ENCODE measurements at regions not wholly inside any gene's neighbourhood (a gene's known extent, or its start where the extent isn't known, plus 50 kb on each side); places are given as distances from the start of the nearest gene placed in this dataset.
"Not testable (repeated sequence)": the region's sequence is repeated elsewhere in the genome, so short reads cannot be mapped to it uniquely, and the experiment has no call there.

DNA sequence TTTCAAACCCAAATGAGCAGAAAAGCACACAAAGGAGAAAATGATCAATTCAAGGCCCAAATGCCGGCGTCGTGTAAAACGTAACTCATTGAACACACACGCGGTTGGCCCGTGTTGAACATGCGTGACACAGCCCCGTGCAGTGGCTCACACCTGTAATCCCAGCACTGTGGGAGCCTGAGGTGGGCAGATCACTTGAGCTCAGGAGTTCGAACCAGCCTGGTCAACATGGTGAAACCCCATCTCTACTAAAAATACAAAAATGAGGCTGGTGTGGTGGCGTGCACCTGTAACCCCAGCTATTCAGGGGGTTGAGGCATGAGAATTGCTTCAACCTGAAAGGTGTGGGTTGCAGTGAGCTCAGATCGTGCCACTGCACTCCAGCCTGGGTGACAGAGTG, 156.7 kb upstream of the KLF6 start:
- no peak for DNase-seq

DNA sequence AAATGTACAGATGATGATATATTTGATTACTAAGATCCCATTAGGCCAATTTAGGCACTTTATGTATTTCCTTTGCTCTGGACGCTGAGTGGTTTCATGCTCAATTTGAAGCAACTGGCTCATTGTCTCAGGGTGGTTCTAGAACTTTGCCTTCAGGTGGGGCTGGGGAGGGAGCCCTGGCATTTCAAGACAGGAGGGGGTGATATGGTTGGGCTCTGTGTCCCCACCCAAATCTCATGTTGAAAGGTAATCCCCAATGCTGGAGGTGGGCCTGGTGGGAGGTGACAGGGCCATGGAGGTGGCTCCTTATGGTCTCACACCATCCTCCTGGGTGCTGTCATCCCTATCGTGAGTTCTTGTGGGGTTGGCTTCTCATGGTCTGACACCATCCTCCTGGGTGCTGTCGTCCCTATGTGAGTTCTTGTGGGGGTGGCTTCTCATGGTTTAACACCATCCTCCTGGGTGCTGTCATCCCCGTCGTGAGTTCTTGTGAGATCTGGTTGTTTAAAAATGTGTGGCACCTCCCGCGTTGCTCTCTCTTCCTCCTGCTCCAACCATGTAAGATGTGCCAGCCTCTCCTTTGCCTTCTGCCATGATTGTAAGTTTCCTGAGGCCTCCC, 151.5 kb upstream of the KLF6 start:
- DNase-seq, result no peak

DNA sequence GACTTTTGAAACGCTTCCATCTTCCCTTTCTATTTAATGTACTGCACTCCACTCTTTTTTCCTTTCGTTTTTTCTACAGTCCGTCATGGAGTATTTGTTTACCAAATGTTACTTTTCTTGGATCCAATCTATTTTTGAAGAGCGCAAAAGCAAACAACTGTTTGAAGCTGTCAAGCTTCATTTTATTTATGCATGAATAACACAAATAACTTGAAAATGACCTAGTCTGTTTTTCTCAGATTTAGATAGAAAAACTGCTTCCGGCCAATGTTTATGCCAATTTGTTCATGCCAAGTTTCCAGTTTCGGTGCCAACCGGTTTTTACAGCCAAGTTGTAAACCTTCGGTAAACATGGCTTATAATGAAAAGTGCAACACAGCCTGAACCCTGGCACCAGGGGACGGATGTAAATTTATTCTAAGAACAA, 150.9 kb upstream of the KLF6 start:
- DNase-seq, result no peak

DNA sequence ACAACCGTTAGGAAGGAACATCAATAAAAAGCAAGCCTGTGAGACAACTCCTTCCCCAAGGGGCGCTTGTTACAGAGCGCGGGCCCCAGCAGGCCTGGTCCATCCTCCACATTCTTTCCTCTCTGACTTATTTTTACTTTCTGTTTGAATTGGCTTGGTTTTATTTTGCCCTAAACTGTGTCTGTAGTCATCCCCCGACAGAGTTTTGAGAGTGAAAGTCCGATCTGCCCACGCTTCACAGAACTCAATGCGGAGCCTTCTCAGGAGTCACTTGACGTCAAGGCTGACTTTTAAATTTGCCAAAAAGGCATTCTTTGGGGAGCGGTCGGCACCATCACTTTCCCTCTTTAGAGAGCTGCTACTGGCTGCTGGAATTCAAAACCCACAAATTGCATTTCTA, 150.1 kb upstream of the KLF6 start:
- DNase-seq, result no peak

DNA sequence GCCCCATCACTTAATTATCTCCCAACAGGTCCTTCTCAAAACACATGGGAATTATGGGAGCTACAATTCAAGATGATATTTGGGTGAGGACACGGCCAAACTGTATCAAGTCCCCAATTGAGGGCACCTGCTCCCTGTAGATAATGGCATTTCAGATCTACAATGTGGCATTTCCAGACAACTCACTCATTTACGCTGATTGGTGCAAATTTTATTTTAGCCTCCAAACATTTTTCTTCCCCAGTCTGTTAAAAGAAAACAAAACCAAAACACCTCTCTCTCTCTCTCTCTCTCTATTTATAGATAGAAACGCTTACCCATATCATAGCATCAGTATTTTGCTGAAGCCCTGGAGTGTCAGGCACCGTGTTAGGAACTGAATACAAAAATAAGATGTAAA, 148.7 kb upstream of the KLF6 start:
- no peak for DNase-seq

DNA sequence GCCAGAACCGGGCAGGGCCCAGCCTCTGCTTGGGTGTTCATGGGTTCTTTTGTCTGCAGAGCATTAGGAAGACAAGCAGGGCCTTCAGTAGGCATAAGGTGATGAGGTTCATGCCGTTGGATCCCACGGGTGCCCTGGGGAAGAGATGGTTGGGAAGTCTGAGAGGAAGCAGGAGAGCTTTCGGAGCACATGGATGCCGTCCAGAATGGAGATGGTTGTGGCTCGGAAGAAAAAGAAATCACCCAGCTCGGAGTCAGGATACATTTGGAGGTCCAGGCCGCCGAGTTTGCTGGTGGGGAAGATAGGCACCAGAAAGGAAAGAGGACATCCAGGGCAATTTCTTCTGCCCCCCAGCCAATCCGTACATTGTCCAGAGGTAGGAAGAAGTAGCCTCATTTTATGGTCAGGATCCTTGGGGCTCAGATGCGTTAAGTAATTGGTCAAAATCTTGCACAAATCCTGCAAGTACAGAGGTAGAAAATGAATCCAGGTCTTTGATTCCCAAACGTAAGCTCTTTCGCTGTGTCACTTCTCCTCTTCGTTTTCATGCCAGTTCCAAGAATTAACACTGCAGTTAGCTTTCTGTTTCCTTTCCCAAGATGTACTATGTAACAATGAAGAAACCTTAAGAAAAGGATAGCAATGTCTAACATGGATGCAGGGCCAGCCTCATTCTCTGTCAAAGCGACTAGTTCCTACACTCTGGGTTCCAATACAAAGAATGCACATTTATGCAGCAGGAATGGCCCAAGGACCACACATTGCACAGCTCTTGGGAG, 147.8 kb upstream of the KLF6 start:
- no peak for DNase-seq

DNA sequence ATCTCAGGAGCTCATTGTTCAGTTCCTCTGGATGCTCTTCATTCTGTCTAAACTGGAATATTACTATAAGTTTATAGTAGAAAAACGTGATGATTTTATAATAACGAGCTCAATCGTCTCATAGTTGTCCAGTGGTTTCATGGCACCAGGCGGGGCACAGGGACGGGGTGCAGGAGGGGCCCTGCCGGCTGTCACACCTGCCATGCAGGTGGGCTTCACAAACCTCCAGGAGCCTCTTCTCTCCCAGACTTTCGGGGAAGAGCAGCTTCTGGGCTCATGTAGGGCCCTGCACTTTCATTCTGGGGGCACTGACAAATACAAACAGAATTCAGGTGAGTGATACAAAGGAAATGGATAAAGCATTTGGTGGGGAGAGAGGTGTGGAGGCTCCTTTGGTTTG, 146.9 kb upstream of the KLF6 start:
- DNase-seq, result no peak

DNA sequence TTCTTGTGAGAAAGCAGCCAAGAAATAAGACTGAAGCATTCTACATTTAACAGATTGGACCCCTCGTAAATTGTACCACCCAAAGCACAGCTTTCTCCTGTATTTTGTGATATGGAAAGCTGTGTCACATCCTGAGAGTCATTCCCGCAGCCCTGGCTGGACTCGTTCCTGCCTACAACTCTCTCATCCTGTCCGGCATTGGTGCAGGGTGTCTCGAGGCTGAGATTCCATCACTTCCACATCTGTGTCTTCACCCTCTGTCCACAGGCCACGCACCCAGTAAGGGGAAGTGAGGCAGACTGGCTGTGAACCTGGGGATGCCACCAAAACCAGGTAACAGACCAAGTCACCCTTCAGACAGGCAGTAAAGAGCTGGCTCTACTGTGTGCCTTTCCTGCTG, 146.2 kb upstream of the KLF6 start:
- no peak for DNase-seq

DNA sequence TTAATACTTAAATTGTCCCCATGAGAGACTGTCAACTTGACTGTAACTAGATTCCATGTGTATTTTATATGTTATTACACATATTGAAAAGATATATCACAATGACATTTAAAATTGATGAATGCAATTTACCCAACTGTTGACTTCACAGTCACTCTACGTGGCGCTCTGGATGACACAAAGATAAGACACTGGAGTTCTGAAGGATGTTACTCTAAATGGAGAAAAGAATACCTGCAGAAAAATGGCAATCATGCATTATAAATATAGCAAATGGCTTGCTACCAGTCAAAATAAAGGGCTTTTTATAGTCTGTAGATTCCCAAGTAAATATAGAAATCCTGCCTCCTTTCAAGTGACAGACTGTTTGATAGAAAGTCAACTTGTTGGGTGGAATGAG, 143.6 kb upstream of the KLF6 start:
- no peak for DNase-seq

DNA sequence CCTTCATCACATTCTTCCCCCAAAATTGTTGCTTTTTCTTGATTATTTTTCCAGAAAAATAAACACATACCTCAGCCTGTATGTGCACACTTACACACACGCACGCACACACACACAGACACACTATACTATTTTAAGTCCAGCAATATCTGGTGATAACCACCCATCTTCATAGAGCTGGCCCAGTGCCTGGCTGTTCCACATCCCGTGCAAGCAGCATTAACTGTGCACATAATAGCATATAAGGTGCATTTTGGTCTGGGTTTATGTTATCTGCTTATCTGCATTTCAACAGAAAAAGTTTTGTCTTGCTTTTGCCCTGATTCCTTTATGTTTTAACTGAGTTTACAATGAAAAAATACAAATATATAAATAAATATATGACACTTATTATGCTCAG, 143.1 kb upstream of the KLF6 start:
- no peak for DNase-seq

DNA sequence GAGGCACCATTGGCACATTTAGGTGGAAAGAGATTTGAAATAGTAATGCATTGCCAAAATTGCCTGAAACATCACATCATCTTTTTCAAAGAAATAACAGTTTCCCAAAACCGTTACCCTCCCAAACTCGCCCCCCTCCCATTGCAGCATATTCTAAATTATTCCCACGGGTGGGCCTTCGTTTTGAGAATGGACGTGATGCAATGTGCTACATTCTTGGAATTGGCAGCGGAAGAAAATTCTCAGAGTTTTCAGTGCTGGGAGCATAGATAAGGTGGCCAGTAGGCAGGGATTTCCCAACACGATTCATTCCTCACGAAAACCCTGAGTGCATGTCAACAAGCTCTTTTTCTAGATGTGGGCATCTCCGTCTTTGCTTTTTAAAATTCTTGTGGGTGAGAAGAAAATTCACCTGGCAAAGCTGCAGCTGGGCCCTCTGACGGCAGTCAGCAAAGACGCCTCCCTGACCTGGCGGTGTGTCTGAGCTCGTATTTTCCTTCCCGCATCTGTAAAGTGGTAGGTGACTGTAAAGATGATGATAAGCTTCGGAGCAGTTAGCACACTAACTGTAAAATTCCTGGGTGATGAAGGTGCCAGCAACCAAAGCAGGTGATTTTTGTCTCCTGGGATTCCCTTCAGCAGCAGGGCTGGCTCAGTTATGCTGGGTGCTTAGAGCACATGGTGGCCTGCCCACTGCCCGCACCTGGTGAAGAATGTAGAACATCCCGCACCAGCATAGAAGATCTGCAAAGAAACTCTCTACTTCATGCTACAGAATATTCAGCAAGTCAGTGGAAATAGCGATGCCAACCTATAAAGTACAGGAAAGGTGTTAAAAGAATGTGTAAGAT, 141.9 kb upstream of the KLF6 start:
- DNase-seq, result no peak

DNA sequence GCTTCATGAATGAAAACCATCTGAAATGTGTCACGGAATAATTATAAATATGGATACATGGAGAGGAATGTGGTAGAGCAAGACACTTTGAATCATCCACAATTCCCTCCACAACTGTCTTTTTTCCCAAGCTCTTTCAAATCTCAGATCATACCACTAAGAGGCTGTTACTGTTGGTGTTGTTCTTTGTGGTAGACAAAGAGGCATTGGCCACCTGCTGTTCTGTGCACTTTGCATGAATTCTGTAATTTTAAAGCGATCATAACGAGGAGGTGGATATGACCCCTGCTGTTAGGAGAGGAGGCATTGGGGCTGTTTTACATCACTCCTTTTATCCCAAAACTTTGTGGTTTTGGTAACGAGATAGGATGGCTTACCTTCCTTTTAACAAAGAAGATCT, 141.2 kb upstream of the KLF6 start:
- peak; percentile 9 to 54 for DNase-seq

DNA sequence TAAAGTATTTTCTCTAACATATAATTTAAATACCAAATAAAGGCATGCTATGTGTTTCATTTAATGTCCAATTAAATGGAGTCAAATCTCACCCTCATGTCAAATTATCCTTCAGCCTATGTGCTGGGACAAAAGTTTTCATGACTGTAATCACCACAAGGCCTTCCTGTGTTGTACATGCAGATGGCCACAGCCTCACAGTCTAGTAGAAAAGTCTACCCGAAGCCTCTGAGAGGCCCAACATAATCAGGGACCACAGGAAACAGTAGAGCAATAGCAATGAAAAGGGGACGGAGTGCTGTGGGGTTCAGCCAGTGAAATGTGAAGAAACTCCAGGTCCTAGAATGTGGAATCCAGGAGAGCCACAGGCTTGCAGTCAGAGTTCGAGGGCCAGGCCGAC, 140.2 kb upstream of the KLF6 start:
- DNase-seq, result no peak

DNA sequence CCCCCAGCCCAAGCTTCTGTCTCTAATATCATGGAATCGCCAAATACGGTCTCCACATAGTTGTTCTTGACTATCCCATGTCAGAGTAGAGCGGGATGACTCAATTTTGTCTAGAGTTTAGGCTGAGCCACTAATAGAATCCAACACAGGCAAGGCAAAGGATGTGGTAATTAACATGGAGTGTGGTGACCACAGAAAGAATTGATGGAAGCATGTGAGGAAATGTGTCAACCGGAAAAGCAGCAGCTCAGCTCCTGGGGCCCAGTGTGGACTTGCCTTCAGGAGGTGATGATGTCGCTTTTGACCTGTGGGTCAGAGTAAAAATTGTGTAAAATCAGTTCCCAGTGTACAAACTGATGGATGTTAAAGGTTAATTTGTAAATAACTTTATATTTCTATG, 139.3 kb upstream of the KLF6 start:
- no peak for DNase-seq

DNA sequence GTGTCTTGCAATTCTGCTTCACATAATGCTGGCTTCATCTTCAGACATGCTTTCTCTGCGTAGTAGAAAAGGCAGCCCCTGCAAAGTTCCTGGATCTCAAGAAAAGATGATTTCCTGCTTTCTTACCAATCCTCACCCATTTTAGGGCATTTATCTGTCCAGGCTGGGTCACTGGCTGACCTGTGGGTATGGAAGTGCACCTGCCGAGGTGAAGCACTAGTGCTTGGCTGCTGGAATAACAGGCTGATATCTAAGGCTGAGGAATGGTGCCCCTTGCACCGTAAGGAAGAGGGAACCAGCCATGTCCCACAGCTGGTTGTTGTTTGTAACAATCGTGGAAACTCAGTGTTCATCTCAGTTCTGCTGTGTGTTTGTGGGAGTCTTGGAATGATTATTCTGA, 138.0 kb upstream of the KLF6 start:
- no peak for DNase-seq

DNA sequence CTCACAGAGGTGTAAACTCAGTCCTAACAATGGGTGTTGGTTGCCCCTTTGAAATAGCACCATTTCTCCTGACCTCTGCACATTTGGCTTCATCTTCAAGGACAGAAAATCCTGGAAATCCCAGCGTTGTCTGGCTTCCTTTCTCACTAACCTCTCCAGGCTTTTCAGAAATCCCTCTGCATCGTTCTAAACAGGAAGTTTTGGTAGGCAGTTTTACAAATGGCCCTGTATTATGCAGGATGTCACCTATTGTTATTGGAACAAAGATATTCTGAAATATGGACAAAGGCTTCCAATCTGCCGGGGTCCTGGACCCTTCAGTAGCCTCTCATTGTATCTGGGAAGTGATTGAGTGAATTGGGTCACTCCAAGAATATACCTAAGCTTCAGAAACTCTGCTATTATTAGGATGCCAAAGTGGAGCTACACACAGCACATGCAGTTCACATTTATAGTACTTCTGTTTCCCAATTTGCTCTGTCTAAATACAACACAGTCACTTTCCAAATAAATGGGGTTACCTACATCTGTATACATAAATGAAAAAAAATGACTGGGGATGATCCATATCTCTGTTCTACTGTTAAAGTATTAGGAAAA, 134.8 kb upstream of the KLF6 start:
- DNase-seq, result no peak

DNA sequence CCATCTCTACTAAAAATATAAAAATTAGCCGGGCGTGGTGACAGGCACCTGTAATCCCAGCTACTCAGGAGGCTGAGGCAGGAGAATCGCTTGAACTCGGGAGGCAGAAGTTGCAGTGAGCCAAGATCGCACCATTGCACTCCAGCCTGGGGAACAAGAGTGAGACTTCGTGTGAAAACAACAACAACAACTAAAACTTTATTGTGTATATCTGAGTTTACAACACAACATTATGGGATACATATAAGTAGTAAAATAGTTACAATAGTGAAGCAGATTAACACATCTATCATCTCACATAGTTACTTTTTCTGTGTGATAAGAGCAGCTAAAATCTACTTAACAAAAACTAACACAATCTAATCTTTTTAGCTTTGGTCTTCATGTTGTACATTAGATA, 132.4 kb upstream of the KLF6 start:
- not testable (repeated sequence) for DNase-seq

DNA sequence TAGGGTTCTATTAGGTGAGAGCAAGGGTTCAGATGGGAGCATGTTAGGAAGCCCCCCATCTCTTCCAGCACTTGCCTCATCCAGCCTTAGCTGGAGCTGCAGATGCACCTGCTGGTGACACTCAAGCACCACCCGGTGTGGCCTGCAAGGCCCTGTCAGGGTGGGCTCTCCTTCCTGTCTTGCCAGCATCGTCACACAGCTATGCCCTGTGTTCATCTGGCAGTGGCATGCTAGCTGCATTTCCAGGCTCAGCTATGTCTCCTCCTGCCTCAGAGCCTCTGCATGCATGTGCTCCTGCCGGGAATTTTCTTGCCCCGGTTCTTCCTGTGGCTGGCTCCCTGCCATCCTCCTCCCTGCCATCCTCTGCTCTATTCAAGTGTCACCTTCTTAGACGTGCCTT, 129.7 kb upstream of the KLF6 start:
- no peak for DNase-seq

DNA sequence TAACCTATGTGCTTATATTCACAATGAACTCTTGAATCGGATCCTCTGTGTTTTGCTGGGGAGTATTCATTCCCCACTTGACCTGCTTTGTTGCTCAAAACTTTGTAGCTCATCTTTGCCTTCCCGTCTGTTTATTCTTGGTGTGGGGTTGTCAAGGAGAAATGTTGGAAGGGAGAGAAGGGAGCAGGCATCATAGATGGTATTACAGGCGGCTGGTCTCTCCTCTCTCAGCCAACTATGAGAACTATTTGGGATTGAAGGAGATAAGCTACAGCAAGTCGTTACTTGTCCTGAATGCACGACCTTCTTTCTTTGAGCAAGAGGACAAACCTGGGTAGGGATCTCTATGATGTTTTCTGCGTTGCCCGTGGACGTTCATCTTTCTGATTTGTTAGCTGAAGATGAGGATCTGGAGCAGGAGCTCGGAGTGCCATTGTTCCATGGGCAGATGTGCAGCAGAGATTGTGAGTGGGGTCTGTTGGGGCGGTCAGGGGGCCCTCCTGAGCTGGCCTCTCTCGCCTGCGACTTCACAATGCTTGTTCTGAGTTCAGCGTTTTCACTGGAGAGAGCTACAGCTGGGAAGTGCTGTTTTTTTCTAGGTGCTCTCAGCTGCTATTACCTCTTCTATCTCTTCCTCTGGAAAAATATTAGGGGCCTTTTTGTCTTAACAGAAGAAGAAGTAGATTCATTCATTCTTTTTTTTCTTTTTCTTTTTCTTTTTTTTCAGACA, 126.9 kb upstream of the KLF6 start:
- no peak for DNase-seq

DNA sequence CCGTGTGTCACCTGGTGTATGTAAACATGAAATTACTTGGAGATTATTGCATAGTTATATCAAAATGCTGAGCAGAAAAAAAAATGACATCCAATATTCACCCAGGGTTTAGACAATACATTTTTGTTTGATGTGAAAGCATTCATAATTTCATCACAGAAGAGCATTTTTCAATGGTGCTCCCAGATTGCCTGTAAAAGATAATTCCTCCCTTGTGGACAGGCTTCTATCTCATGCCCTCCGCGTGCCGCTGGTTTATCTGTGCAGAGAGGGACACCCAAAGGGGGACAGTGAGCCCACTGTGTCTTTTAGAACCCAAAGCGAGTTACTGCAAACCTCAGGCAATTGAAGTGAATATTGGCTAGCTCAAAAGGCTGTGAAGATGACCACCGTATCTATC, 126.2 kb upstream of the KLF6 start:
- no peak for DNase-seq

DNA sequence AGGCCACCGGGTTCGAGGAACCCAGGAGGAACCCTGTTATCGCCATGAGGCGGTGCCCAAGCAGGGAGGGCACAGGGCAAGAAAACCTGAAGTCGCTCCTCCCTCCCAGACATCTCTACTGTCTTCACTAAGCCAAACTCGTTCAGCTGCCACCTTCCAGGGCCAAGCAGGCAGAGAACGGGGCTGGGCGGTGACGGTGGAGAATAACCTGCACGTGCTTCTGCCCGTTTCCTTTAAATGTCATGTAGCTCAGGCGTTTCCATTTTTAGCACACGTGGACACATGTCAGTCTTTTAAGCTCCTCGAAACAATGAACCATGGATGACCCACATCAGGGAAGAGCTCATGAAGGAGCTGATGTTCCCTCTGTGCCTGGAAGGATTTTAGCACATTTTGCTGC, 124.3 kb upstream of the KLF6 start:
- no peak for DNase-seq

DNA sequence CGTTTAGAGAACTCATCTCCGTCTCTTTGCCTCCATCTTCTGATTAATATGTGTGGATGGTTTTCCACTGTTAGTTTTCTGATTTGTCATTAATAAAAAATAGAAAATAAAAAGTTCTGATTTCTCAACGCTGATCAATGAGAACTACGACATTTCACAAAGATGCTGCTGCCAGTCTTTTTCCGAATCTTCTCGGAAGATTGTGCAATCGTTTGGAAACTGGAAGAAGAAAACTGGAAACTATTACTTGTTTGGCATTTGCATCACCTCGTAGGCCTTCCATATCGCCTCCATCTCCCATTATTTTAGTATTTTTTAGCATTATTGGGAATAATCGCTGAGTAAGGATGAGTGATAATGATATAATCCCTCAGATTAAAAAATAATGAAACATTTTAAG, 123.2 kb upstream of the KLF6 start:
- DNase-seq, result no peak

DNA sequence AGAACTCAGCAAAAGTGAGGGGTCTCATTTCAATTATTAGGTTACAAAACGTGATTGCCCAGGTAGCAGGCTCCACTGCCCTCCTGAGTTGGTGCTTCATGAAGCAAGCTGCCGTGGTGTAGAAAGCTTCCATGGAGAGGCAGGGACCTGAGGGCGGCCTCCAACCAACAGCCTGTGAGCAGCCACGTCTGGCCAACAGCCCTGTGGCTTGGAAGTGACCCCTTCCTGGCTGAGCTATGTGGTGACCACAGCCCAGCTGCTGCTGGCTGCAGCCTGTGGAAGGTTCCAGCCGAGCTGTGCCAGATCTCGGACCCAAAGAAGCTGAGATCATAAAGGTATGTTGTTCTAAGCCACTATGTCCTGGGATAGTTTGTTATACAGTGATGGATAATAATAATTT, 122.5 kb upstream of the KLF6 start:
- no peak for DNase-seq

Measured in NCI-H187 (cell line).